ENCODE measurements at regions not wholly inside any gene's neighbourhood (a gene's known extent, or its start where the extent isn't known, plus 50 kb on each side); places are given as distances from the start of the nearest gene placed in this dataset.

GRCh38 chr1:5481889-5482288 lies 510.3 kb downstream of the NPHP4 start:
- no peak for DNase-seq (ENCODE audit: low read depth)
- no peak for TF ChIP-seq CTCF (IDR thresholded peaks at IDR 0.05; ENCODE audit: low read length, missing control alignments)
- no peak overlapping the region for H3K4me3 ChIP-seq (replicated peaks; ENCODE audit: low read depth, low read length)

DNA sequence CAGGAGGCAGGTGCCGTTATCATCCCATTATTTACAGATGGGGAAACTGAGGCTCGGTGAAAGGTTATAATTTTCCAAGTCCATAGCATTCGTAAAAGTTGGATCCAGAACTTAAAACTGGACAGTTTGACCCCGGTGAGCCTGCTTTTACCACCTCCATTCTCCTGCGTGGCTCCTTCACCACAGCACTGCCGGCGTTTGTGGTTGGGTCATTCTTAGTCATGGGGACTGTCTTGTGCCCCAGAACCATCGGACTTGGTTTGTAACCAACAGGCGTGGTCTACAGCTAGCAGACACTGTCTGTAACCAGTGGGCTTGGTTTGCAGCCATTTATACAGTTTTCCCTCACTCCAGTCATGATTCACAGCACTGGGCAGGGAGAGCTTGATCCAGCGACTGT lies 511.3 kb downstream of the NPHP4 start:
- no peak for DNase-seq (ENCODE audit: low read depth)
- no peak overlapping the region for H3K4me3 ChIP-seq (replicated peaks; ENCODE audit: low read depth, low read length)
- no peak for TF ChIP-seq CTCF (IDR thresholded peaks at IDR 0.05; ENCODE audit: low read length, missing control alignments)

DNA sequence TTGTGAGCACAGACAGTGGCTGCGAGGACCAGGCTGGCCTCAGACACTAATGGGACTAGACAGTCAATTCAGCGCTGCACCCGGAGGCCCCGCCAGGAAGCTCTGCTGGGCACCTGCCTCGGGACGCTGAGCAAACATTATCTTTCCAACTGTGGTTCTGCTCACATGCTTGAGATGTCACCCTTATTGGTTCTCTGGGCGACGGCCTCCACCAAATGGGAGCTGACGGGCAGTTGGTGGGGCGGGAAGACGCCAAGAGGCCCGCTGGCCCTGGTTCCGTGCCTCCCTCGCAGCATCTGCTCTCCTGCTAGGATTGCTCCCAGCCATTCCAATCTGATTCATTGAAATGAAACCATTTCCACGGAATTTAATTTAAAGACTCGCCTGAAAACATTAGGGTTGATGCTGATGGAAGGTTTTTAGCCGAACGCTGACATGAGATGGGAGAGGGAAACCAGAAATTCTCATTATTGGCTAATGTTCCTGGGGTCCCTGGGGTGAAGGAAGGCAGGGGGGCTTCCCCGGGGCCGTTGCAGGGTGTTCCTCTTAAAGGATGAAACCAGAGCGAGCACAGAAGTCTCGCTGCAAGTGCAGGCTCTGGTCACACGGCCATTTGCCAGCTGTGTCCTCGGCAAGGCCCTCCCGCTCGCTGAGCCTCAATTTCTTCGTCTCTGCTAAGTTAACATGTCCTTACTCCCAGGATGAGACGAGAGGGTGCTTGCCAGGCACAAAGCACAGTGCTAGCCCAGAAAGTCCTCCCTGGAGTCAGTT lies 512.2 kb downstream of the NPHP4 start:
- no peak for DNase-seq (ENCODE audit: low read depth)
- TF ChIP-seq CTCF (IDR thresholded peaks at IDR 0.05; ENCODE audit: low read length, missing control alignments) = no peak

DNA sequence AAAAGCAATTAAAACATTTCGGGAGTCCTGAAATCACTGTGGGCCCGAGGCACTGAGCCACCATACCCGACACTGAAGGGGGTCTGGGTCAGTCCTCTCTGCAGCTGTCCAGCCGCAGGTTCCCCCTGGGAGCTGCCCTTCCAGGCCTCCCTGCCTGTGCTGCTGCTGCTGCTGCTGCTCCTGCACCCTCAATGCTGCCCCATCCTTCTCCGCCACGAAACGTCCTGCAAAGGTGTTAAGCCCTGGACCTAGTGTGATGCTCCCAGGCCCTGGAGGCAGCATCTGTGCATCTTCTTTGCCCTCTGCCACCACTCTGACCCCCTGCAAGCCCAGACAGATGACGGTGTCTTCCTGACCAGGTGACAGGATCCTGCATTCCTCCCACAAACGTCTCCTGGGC lies 513.3 kb downstream of the NPHP4 start:
- DNase-seq (ENCODE audit: low read depth) = no peak
- H3K4me3 ChIP-seq (replicated peaks; ENCODE audit: low read depth, low read length) = no peak overlapping the region
- TF ChIP-seq CTCF (IDR thresholded peaks at IDR 0.05; ENCODE audit: low read length, missing control alignments) = no peak

More for the DNA sequence above, 512.2 kb downstream of the NPHP4 start:
- no peak overlapping the region for H3K4me3 ChIP-seq (replicated peaks; ENCODE audit: low read depth, low read length)

GRCh38 chr1:5478156-5478695 lies 514.0 kb downstream of the NPHP4 start:
- no peak overlapping the region for H3K4me3 ChIP-seq (replicated peaks; ENCODE audit: low read depth, low read length)
- TF ChIP-seq CTCF (IDR thresholded peaks at IDR 0.05; ENCODE audit: low read length, missing control alignments) = no peak
- DNase-seq (ENCODE audit: low read depth) = no peak

DNA sequence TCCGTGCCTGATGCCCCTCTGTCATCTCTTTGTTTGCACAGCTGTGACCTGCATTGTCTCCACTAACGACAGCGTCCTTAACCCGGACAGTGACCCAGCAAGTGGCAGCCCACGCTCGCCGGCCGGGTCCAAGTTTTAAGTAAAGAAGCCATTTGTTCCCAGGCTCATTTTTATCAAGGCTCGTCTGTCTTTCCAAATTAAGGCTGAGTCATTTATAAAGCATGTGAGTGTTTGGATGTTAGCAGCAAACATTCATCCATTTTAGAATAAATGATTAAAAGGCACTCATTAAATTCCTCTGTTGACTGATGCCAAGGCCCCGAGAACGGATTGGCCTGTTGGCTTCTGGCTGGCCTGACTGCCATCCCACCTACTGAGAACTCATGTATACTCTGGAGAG lies 514.5 kb downstream of the NPHP4 start:
- TF ChIP-seq CTCF (IDR thresholded peaks at IDR 0.05; ENCODE audit: low read length, missing control alignments) = no peak
- DNase-seq (ENCODE audit: low read depth) = no peak
- no peak overlapping the region for H3K4me3 ChIP-seq (replicated peaks; ENCODE audit: low read depth, low read length)

DNA sequence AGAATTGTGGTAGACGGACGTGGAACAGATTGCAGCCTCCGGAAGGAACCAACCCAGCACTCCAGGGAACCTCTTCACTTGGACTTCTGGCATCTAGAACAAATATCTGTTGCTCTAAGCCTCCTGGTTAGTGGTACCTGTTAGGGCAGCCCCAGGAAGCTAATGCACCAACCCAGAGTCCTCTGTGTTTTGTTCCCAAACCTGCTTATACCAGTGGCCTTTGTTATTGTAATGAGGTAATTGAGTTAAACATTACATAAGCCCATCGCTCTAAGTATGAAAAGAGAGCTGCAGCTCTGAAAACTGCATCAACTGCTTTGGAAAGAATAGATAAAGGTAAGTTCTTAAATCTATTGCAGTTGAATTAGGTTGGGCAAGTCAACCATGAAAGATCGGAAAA lies 516.7 kb downstream of the NPHP4 start:
- no peak for DNase-seq (ENCODE audit: low read depth)
- TF ChIP-seq CTCF (IDR thresholded peaks at IDR 0.05; ENCODE audit: low read length, missing control alignments) = no peak
- H3K4me3 ChIP-seq (replicated peaks; ENCODE audit: low read depth, low read length) = no peak overlapping the region

Data from fibroblast of pulmonary artery (primary cell).